ENCODE measurements at regions not wholly inside any gene's neighbourhood (a gene's known extent, or its start where the extent isn't known, plus 50 kb on each side); places are given as distances from the start of the nearest gene placed in this dataset.

DNA sequence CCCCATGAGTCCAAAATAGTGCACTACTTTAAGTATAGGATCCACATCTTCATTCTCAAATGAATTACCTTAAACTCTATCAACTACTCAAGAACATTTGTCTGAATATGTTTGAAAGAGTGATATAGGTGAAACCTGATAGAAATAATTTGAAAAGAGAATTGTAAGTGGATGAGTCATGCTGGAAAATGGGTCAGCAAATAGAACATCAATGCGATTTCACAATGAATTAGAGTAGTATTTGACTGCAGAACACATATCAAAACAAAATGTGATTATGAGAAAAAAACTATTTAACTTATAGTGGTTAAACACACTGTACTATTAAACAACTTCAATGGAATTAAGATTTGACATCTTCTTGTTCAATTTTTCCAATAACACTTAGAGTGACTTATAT, 300.6 kb upstream of the KLHL1 start:
- Histone ChIP-seq H3K4me2 (no peak overlapping the region), H3K4me3 (no peak overlapping the region), H3K9me3 (no peaks in the 10 kb centered on the region), H3K27ac (no peak overlapping the region), H3K4me1 (no peaks in the 10 kb centered on the region)
- 18% methylated on average over 1 of the region's 1 CpG for WGBS (ENCODE audit: missing lambda C conversion rate)
- DNase-seq (ENCODE audit: low read depth in 1 of 2, low spot score in 1 of 2): peak in 1 of 2 experiments; percentile 1
- no peak for ATAC-seq
- TF ChIP-seq FOSL2 (IDR thresholded peaks at IDR 0.05) (no peak), FOSL2 (CRISPR knock-in tag; IDR thresholded peaks at IDR 0.05) (0 out of 2 replicates have a peak, but pooled peaks have one; percentile 9), NPAS2 (CRISPR knock-in tag; IDR thresholded peaks at IDR 0.05; ENCODE audit: borderline replicate concordance) (no peak)
- POLR2A ChIA-PET: no interaction called here
- FAIRE-seq: no peak
- CTCF ChIA-PET: no interaction called here

DNA sequence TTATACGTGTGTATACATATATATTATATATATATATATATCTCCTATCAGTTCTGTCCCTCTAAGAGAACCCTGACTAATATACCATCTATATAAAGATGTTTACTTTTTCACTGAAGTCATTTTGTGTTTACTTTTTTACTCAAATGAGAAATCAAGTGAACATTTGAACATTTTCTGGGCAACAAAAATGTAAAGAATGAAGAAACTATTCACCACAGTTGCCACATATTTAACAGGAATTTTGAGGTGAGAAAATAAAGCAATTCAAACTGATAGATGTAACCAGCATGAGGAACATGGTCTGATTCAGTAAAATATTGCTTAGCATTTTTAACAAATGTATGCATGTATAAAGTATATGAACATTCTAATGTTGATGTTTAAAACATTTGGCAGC, 299.2 kb upstream of the KLHL1 start:
- Histone ChIP-seq H3K4me2 (no peak overlapping the region), H3K27ac (no peak overlapping the region), H3K9me3 (no peaks in the 10 kb centered on the region), H3K4me3 (no peak overlapping the region), H3K4me1 (no peaks in the 10 kb centered on the region)
- WGBS (ENCODE audit: missing lambda C conversion rate): 17% methylated on average over 1 of the region's 1 CpG
- CTCF ChIA-PET: no interaction called here
- FAIRE-seq (no peak), ATAC-seq (no peak), DNase-seq (ENCODE audit: low read depth in 1 of 2, low spot score in 1 of 2) (no peak)
- POLR2A ChIA-PET: no interaction called here
- TF ChIP-seq, protein P1, sequence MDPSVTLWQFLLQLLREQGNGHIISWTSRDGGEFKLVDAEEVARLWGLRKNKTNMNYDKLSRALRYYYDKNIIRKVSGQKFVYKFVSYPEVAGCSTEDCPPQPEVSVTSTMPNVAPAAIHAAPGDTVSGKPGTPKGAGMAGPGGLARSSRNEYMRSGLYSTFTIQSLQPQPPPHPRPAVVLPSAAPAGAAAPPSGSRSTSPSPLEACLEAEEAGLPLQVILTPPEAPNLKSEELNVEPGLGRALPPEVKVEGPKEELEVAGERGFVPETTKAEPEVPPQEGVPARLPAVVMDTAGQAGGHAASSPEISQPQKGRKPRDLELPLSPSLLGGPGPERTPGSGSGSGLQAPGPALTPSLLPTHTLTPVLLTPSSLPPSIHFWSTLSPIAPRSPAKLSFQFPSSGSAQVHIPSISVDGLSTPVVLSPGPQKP (IDR thresholded peaks at IDR 0.05; ENCODE audit: low read depth, low read length): no peak
- TF ChIP-seq, protein P2, sequence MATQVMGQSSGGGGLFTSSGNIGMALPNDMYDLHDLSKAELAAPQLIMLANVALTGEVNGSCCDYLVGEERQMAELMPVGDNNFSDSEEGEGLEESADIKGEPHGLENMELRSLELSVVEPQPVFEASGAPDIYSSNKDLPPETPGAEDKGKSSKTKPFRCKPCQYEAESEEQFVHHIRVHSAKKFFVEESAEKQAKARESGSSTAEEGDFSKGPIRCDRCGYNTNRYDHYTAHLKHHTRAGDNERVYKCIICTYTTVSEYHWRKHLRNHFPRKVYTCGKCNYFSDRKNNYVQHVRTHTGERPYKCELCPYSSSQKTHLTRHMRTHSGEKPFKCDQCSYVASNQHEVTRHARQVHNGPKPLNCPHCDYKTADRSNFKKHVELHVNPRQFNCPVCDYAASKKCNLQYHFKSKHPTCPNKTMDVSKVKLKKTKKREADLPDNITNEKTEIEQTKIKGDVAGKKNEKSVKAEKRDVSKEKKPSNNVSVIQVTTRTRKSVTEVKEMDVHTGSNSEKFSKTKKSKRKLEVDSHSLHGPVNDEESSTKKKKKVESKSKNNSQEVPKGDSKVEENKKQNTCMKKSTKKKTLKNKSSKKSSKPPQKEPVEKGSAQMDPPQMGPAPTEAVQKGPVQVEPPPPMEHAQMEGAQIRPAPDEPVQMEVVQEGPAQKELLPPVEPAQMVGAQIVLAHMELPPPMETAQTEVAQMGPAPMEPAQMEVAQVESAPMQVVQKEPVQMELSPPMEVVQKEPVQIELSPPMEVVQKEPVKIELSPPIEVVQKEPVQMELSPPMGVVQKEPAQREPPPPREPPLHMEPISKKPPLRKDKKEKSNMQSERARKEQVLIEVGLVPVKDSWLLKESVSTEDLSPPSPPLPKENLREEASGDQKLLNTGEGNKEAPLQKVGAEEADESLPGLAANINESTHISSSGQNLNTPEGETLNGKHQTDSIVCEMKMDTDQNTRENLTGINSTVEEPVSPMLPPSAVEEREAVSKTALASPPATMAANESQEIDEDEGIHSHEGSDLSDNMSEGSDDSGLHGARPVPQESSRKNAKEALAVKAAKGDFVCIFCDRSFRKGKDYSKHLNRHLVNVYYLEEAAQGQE (IDR thresholded peaks at IDR 0.05): no peak
- TF ChIP-seq, protein P3, sequence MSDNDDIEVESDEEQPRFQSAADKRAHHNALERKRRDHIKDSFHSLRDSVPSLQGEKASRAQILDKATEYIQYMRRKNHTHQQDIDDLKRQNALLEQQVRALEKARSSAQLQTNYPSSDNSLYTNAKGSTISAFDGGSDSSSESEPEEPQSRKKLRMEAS (IDR thresholded peaks at IDR 0.05): no peak
- TF ChIP-seq TFCP2L1 (CRISPR knock-in tag; IDR thresholded peaks at IDR 0.05) (no peak), HDAC2 (IDR thresholded peaks at IDR 0.05) (no peak), POLR2AphosphoS2 (conservative IDR thresholded peaks at IDR 0.05; ENCODE audit: low read length) (no peak), CHD4 (IDR thresholded peaks at IDR 0.05; ENCODE audit: borderline replicate concordance) (no peak), CHD2 (IDR thresholded peaks at IDR 0.05; ENCODE audit: low read length, partially characterized antibody) (no peak), ESRRA (IDR thresholded peaks at IDR 0.05; ENCODE audit: borderline replicate concordance, low read length) (no peak), ZSCAN20 (CRISPR knock-in tag; IDR thresholded peaks at IDR 0.05) (no peak), FOSL2 (IDR thresholded peaks at IDR 0.05) (no peak), FOSL2 (CRISPR knock-in tag; IDR thresholded peaks at IDR 0.05) (no peak), SMC3 (IDR thresholded peaks at IDR 0.05) (no peak), MAFK (IDR thresholded peaks at IDR 0.05; ENCODE audit: partially characterized antibody) (no peak), FOSB (CRISPR knock-in tag; IDR thresholded peaks at IDR 0.05) (no peak)
- TF ChIP-seq, protein P4, sequence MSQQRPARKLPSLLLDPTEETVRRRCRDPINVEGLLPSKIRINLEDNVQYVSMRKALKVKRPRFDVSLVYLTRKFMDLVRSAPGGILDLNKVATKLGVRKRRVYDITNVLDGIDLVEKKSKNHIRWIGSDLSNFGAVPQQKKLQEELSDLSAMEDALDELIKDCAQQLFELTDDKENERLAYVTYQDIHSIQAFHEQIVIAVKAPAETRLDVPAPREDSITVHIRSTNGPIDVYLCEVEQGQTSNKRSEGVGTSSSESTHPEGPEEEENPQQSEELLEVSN (IDR thresholded peaks at IDR 0.05; ENCODE audit: borderline replicate concordance, low read depth): no peak
- TF ChIP-seq, protein P5, sequence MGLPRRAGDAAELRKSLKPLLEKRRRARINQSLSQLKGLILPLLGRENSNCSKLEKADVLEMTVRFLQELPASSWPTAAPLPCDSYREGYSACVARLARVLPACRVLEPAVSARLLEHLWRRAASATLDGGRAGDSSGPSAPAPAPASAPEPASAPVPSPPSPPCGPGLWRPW (IDR thresholded peaks at IDR 0.05): no peak
- TF ChIP-seq, protein P6, sequence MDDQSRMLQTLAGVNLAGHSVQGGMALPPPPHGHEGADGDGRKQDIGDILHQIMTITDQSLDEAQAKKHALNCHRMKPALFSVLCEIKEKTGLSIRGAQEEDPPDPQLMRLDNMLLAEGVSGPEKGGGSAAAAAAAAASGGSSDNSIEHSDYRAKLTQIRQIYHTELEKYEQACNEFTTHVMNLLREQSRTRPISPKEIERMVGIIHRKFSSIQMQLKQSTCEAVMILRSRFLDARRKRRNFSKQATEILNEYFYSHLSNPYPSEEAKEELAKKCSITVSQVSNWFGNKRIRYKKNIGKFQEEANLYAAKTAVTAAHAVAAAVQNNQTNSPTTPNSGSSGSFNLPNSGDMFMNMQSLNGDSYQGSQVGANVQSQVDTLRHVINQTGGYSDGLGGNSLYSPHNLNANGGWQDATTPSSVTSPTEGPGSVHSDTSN (IDR thresholded peaks at IDR 0.05): no peak
- TF ChIP-seq, protein P7, sequence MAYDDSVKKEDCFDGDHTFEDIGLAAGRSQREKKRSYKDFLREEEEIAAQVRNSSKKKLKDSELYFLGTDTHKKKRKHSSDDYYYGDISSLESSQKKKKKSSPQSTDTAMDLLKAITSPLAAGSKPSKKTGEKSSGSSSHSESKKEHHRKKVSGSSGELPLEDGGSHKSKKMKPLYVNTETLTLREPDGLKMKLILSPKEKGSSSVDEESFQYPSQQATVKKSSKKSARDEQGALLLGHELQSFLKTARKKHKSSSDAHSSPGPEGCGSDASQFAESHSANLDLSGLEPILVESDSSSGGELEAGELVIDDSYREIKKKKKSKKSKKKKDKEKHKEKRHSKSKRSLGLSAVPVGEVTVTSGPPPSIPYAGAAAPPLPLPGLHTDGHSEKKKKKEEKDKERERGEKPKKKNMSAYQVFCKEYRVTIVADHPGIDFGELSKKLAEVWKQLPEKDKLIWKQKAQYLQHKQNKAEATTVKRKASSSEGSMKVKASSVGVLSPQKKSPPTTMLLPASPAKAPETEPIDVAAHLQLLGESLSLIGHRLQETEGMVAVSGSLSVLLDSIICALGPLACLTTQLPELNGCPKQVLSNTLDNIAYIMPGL (CRISPR knock-in tag; IDR thresholded peaks at IDR 0.05; ENCODE audit: borderline replicate concordance): no peak
